ENCODE measurements at regions not wholly inside any gene's neighbourhood (a gene's known extent, or its start where the extent isn't known, plus 50 kb on each side); places are given as distances from the start of the nearest gene placed in this dataset.
"Not testable (repeated sequence)": the region's sequence is repeated elsewhere in the genome, so short reads cannot be mapped to it uniquely, and the experiment has no call there.

- DNase-seq (ENCODE audit: low read depth) = no peak
These were observed 77.4 kb upstream of the TMPRSS2 start for GRCh38 chr21:41585199-41585994.

GRCh38 chr21:41584603-41585176 lies 76.7 kb upstream of the TMPRSS2 start:
- DNase-seq (ENCODE audit: low read depth) = no peak

- no peak for DNase-seq (ENCODE audit: low read depth)
These were observed 75.4 kb upstream of the TMPRSS2 start for GRCh38 chr21:41583274-41583790.

- no peak for DNase-seq (ENCODE audit: low read depth)
These were observed 74.9 kb upstream of the TMPRSS2 start for GRCh38 chr21:41582866-41583265.

DNA sequence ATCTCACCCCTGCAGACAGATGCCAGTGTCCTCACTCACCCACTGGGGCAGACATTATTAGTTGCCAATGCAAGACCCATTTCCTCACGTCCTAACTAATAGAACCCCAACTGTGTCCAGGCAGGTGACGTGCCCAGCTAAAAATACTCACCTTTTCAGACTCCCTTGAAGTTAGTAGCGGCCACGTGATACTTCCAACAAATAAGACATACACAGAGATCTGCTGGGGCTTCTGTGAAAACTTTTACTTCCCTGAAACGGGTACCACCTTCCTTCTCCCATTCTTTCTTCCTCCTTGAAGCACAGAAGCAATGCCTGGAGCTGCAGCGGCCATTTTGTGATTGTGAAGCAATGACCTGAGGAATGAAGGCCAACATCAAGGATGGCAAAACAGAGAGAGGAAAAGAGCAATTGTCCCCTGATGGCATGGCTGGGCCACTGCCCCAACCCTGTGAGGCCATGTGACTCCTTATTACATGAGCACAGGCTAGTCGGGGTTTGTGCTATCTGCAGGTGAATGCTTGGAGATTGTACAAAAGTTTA lies 74.4 kb upstream of the TMPRSS2 start:
- no peak for DNase-seq (ENCODE audit: low read depth)

DNA sequence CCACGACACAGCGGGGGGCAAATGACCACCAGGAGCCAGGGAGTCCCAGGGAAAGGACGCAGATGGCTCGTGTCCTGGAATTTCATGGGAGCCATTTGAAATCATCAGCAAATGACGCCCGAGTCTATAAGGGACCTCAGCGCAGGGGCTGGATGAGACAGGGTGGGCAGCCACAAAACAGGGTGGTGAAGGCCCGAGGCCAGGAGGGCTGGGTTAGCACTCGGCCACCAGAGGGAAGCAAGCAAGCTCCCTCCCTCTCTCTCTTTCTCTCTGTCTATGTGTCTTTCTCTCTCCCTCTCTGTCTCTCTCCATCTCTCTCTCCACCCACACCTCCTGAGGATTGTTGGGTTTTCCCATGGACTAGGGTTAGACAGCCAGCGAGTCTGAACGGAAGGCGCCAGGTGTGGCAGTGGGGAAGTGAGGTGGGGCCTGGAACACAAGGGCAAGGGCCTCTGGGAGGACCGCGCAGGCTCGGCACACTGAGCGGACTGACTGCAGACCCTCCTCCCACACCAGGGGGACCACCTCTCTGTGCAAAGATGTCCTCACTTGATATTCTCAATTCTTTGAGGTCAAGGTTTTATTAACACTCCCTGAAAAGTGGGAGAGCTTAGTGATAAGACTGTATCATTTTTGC lies 73.8 kb upstream of the TMPRSS2 start:
- DNase-seq (ENCODE audit: low read depth) = no peak

GRCh38 chr21:41580758-41581554 lies 73.0 kb upstream of the TMPRSS2 start:
- no peak for DNase-seq (ENCODE audit: low read depth)

GRCh38 chr21:41579692-41580091 lies 71.7 kb upstream of the TMPRSS2 start:
- no peak for DNase-seq (ENCODE audit: low read depth)

GRCh38 chr21:41578716-41579115 lies 70.8 kb upstream of the TMPRSS2 start:
- no peak for DNase-seq (ENCODE audit: low read depth)

- DNase-seq (ENCODE audit: low read depth) = no peak
These were observed 70.1 kb upstream of the TMPRSS2 start for GRCh38 chr21:41578083-41578482.

GRCh38 chr21:41576013-41576615 lies 68.2 kb upstream of the TMPRSS2 start:
- DNase-seq (ENCODE audit: low read depth) = no peak

- DNase-seq (ENCODE audit: low read depth) = no peak
These were observed 66.1 kb upstream of the TMPRSS2 start for GRCh38 chr21:41573902-41574690.

DNA sequence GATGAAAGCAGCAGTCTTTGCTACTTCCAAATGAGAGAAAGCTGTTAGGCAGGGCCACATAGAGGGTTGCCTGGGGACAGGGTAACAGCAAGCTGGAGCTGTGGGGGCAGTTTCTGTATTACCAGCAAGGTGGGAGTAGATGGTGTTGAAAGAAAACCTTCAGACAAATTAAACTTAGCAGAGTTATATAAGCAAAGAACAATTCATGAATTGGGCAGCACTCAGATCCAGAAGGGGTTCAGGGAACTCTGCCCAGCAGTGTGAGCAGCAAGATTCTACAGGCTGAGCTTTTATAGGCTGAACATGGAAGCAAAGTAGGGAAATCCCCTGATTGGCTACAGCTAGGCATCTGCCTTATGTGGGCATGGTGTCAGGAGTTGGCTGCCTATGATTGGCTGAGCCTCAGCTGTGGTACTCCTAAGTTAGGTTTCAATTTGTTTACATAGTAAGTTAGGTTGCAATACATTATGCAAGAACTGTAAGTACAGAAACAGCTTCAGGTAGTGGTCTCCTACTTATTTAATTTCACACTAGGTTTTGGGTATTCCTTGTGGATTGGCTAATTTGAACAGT lies 64.1 kb upstream of the TMPRSS2 start:
- no peak for DNase-seq (ENCODE audit: low read depth)

GRCh38 chr21:41570791-41571355 lies 62.9 kb upstream of the TMPRSS2 start:
- no peak for DNase-seq (ENCODE audit: low read depth)

DNA sequence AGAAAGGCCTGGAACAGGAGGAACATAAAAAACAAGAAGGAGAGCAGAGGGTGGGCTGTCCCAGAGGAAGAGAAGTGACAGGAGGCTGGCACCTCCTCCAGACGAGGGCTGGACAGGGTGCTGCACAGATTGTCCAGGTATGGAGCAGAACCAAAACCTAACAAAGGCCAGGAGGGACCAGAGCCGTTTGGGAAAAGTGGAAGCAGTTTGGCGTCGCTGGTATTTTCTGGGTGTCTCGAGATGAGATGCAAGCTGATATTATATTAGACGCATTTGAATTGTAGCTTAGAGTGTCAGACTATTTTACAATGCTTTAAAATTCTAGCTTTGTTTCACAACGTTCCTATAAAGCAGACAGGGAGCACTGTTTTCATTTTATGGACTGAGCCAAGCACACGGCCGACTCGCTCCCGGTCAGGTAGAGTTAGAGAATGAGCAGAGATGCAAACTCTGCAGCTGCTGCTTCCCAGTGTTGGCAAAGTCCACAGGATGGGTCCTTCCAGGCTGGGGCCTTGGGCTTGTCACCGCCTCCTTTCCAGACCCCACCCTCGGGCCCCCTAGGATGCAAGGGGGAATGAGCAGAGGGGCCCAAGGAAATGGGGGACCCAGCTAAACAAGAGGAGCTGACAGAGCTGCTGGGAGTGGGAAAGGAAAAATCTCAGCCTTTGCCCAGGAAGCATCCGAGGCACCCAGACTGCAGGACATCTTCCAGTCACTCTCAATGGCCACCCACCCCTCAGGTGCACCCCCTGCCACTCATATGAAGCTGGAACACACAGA lies 60.8 kb upstream of the TMPRSS2 start:
- DNase-seq (ENCODE audit: low read depth) = no peak

GRCh38 chr21:41567901-41568510 lies 60.0 kb upstream of the TMPRSS2 start:
- no peak for DNase-seq (ENCODE audit: low read depth)

DNA sequence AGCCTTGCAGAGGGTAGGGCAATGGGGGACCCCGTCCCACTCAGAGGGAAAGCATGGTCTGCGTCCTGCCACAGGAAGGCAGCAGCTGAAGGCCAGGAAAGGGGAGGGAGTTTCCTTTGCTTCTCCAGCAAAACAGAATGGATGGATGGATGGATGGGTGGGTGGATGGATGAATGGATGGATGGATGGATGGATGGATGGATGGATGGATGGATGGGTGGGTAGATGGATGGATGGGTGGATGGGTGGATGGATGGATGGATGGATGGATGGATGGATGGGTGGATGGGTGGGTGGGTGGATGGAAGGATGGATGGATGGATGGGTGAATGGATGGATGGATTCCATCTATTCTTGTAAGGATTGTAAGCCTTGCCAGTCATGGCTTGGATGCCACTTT lies 59.3 kb upstream of the TMPRSS2 start:
- DNase-seq (ENCODE audit: low read depth) = not testable (repeated sequence)

DNA sequence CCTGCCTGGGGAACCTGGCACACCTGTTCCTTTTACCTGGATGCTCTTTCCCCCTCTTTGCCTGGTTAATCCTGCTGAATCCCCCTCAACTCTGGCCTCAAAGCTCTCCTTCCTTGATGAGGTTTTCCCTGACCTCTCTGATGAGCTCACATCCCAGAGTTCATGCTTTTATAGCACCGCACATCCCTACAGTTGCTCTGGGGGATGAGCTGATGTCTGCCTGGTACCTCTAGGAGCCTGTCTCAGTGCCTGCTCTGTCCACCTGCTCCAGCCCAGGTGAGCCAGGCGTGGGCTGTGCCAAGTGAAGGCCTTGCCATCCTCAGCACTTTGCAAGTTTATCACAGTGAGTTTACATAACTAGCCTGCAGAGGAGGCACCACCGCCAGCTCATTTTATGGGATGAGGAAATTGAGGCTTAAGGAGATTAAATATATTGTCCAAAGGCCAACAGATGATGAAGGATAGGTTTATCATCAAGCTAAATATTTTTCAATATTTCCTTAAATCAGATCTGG lies 58.6 kb upstream of the TMPRSS2 start:
- DNase-seq (ENCODE audit: low read depth) = no peak

DNA sequence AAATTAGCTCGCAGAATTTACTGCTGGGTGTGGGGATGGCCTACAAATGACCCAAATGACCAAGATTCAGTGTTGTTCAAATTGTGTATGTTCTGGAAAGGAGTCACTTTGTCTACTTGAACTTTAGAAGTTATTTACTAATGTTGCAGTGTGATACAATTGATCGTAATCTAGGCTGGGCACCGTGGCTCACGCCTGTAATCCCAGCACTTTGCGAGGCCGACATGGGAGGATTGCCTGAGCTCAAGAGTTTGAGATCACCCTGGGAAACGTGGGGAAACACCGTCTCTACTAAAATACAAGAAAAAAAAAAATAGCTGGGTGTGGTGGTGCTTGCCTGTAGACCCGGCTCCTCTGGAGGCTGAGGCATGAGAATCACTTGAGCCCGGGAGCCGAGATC lies 57.6 kb upstream of the TMPRSS2 start:
- DNase-seq (ENCODE audit: low read depth) = no peak

Data from stimulated activated CD8-positive, alpha-beta memory T cell treated with anti-CD3 and anti-CD28 coated beads, Interleukin-4, amount 100 ng/mL, for 24 hours (primary cell).